ENCODE measurements at regions not wholly inside any gene's neighbourhood (a gene's known extent, or its start where the extent isn't known, plus 50 kb on each side); places are given as distances from the start of the nearest gene placed in this dataset.

GRCh38 chr16:54525104-54525503 lies 238.5 kb upstream of the IRX3 start:
- DNase-seq (ENCODE audit: low read depth, low spot score), result no peak
- Histone ChIP-seq H3K36me3 (ENCODE audit: control insufficient read depth, insufficient read depth, low read length) (no peaks in the 10 kb centered on the region), H3K27ac (ENCODE audit: low read length) (no peak overlapping the region), H3K27me3 (ENCODE audit: control insufficient read depth, insufficient read depth, low read length) (no peaks in the 10 kb centered on the region), H3K4me1 (ENCODE audit: control insufficient read depth, insufficient read depth, low read length) (no peaks in the 10 kb centered on the region), H3K4me3 (ENCODE audit: low read length) (no peak overlapping the region), H3K9me3 (ENCODE audit: control insufficient read depth, insufficient read depth, low read length) (no peaks in the 10 kb centered on the region; the same call in 1 of the 2 replicates)
- no CpG with 5 or more reads among the region's 4 CpGs for WGBS (ENCODE audit: insufficient coverage, insufficient read length)

- H3K4me3 ChIP-seq (ENCODE audit: low read length), result no peak overlapping the region
- DNase-seq (ENCODE audit: low read depth, low spot score), result no peak
- H3K4me1 ChIP-seq (ENCODE audit: control insufficient read depth, insufficient read depth, low read length), result no peaks in the 10 kb centered on the region
- H3K27me3 ChIP-seq (ENCODE audit: control insufficient read depth, insufficient read depth, low read length), result no peaks in the 10 kb centered on the region
- H3K27ac ChIP-seq (ENCODE audit: low read length), result no peak overlapping the region
- WGBS (ENCODE audit: insufficient coverage, insufficient read length), result no CpG with 5 or more reads among the region's 5 CpGs
- no peaks in the 10 kb centered on the region; the same call in 1 of the 2 replicates for H3K9me3 ChIP-seq (ENCODE audit: control insufficient read depth, insufficient read depth, low read length)
- H3K36me3 ChIP-seq (ENCODE audit: control insufficient read depth, insufficient read depth, low read length), result no peaks in the 10 kb centered on the region
Measured at GRCh38 chr16:54522584-54522983, 236.0 kb upstream of the IRX3 start.

GRCh38 chr16:54521327-54521726 lies 234.7 kb upstream of the IRX3 start:
- Histone ChIP-seq H3K9me3 (ENCODE audit: control insufficient read depth, insufficient read depth, low read length) (no peaks in the 10 kb centered on the region; the same call in 1 of the 2 replicates), H3K27me3 (ENCODE audit: control insufficient read depth, insufficient read depth, low read length) (no peaks in the 10 kb centered on the region), H3K27ac (ENCODE audit: low read length) (no peak overlapping the region), H3K4me1 (ENCODE audit: control insufficient read depth, insufficient read depth, low read length) (no peaks in the 10 kb centered on the region), H3K4me3 (ENCODE audit: low read length) (no peak overlapping the region), H3K36me3 (ENCODE audit: control insufficient read depth, insufficient read depth, low read length) (no peaks in the 10 kb centered on the region)
- DNase-seq (ENCODE audit: low read depth, low spot score), result no peak
- WGBS (ENCODE audit: insufficient coverage, insufficient read length), result no CpG with 5 or more reads among the region's 2 CpGs

GRCh38 chr16:54519161-54519695 lies 232.6 kb upstream of the IRX3 start:
- Histone ChIP-seq H3K4me1 (ENCODE audit: control insufficient read depth, insufficient read depth, low read length) (no peaks in the 10 kb centered on the region), H3K36me3 (ENCODE audit: control insufficient read depth, insufficient read depth, low read length) (no peaks in the 10 kb centered on the region), H3K4me3 (ENCODE audit: low read length) (no peak overlapping the region), H3K27me3 (ENCODE audit: control insufficient read depth, insufficient read depth, low read length) (no peaks in the 10 kb centered on the region), H3K9me3 (ENCODE audit: control insufficient read depth, insufficient read depth, low read length) (no peaks in the 10 kb centered on the region), H3K27ac (ENCODE audit: low read length) (no peak overlapping the region)
- WGBS (ENCODE audit: insufficient coverage, insufficient read length), result no CpG with 5 or more reads among the region's 4 CpGs
- no peak for DNase-seq (ENCODE audit: low read depth, low spot score)

- no peak for DNase-seq (ENCODE audit: low read depth, low spot score)
- no peaks in the 10 kb centered on the region for H3K27me3 ChIP-seq (ENCODE audit: control insufficient read depth, insufficient read depth, low read length)
- WGBS (ENCODE audit: insufficient coverage, insufficient read length), result no CpG with 5 or more reads among the region's 6 CpGs
- no peak overlapping the region for H3K27ac ChIP-seq (ENCODE audit: low read length)
- no peak overlapping the region for H3K4me3 ChIP-seq (ENCODE audit: low read length)
- no peaks in the 10 kb centered on the region for H3K4me1 ChIP-seq (ENCODE audit: control insufficient read depth, insufficient read depth, low read length)
- H3K9me3 ChIP-seq (ENCODE audit: control insufficient read depth, insufficient read depth, low read length), result no peaks in the 10 kb centered on the region
- no peaks in the 10 kb centered on the region for H3K36me3 ChIP-seq (ENCODE audit: control insufficient read depth, insufficient read depth, low read length)
Measured at GRCh38 chr16:54517181-54517580, 230.6 kb upstream of the IRX3 start.

- no peak overlapping the region for H3K4me3 ChIP-seq (ENCODE audit: low read length)
- WGBS (ENCODE audit: insufficient coverage, insufficient read length), result no CpG with 5 or more reads among the region's 16 CpGs
- H3K4me1 ChIP-seq (ENCODE audit: control insufficient read depth, insufficient read depth, low read length), result no peaks in the 10 kb centered on the region
- no peaks in the 10 kb centered on the region for H3K36me3 ChIP-seq (ENCODE audit: control insufficient read depth, insufficient read depth, low read length)
- H3K27ac ChIP-seq (ENCODE audit: low read length), result no peak overlapping the region
- no peaks in the 10 kb centered on the region for H3K9me3 ChIP-seq (ENCODE audit: control insufficient read depth, insufficient read depth, low read length)
- H3K27me3 ChIP-seq (ENCODE audit: control insufficient read depth, insufficient read depth, low read length), result no peaks in the 10 kb centered on the region
- no peak for DNase-seq (ENCODE audit: low read depth, low spot score)
Measured at GRCh38 chr16:54512467-54512995, 225.9 kb upstream of the IRX3 start.

GRCh38 chr16:54511222-54511731 lies 224.7 kb upstream of the IRX3 start:
- Histone ChIP-seq H3K27me3 (ENCODE audit: control insufficient read depth, insufficient read depth, low read length) (no peaks in the 10 kb centered on the region), H3K36me3 (ENCODE audit: control insufficient read depth, insufficient read depth, low read length) (no peaks in the 10 kb centered on the region), H3K4me1 (ENCODE audit: control insufficient read depth, insufficient read depth, low read length) (no peaks in the 10 kb centered on the region), H3K27ac (ENCODE audit: low read length) (no peak overlapping the region), H3K9me3 (ENCODE audit: control insufficient read depth, insufficient read depth, low read length) (no peaks in the 10 kb centered on the region), H3K4me3 (ENCODE audit: low read length) (no peak overlapping the region)
- no peak for DNase-seq (ENCODE audit: low read depth, low spot score)
- no CpG with 5 or more reads among the region's 3 CpGs for WGBS (ENCODE audit: insufficient coverage, insufficient read length)

GRCh38 chr16:54510685-54511221 lies 224.2 kb upstream of the IRX3 start:
- H3K9me3 ChIP-seq (ENCODE audit: control insufficient read depth, insufficient read depth, low read length), result no peaks in the 10 kb centered on the region
- no peaks in the 10 kb centered on the region for H3K36me3 ChIP-seq (ENCODE audit: control insufficient read depth, insufficient read depth, low read length)
- no peaks in the 10 kb centered on the region for H3K27me3 ChIP-seq (ENCODE audit: control insufficient read depth, insufficient read depth, low read length)
- DNase-seq (ENCODE audit: low read depth, low spot score), result no peak
- H3K4me3 ChIP-seq (ENCODE audit: low read length), result no peak overlapping the region
- no CpG with 5 or more reads among the region's 10 CpGs for WGBS (ENCODE audit: insufficient coverage, insufficient read length)
- no peaks in the 10 kb centered on the region for H3K4me1 ChIP-seq (ENCODE audit: control insufficient read depth, insufficient read depth, low read length)
- H3K27ac ChIP-seq (ENCODE audit: low read length), result no peak overlapping the region

- H3K4me1 ChIP-seq (ENCODE audit: control insufficient read depth, insufficient read depth, low read length), result no peaks in the 10 kb centered on the region; the same call in 1 of the 2 replicates
- H3K9me3 ChIP-seq (ENCODE audit: control insufficient read depth, insufficient read depth, low read length), result no peaks in the 10 kb centered on the region
- no peaks in the 10 kb centered on the region for H3K27me3 ChIP-seq (ENCODE audit: control insufficient read depth, insufficient read depth, low read length)
- H3K27ac ChIP-seq (ENCODE audit: low read length), result no peak overlapping the region
- no CpG with 5 or more reads among the region's 11 CpGs for WGBS (ENCODE audit: insufficient coverage, insufficient read length)
- DNase-seq (ENCODE audit: low read depth, low spot score), result no peak
- H3K36me3 ChIP-seq (ENCODE audit: control insufficient read depth, insufficient read depth, low read length), result no peaks in the 10 kb centered on the region
- H3K4me3 ChIP-seq (ENCODE audit: low read length), result no peak overlapping the region
Measured at GRCh38 chr16:54509456-54509855, 222.9 kb upstream of the IRX3 start.

- WGBS (ENCODE audit: insufficient coverage, insufficient read length), result no CpG with 5 or more reads among the region's 12 CpGs
- no peak overlapping the region for H3K27ac ChIP-seq (ENCODE audit: low read length)
- no peak for DNase-seq (ENCODE audit: low read depth, low spot score)
- H3K27me3 ChIP-seq (ENCODE audit: control insufficient read depth, insufficient read depth, low read length), result no peaks in the 10 kb centered on the region
- H3K4me3 ChIP-seq (ENCODE audit: low read length), result no peak overlapping the region
- no peaks in the 10 kb centered on the region for H3K9me3 ChIP-seq (ENCODE audit: control insufficient read depth, insufficient read depth, low read length)
- H3K36me3 ChIP-seq (ENCODE audit: control insufficient read depth, insufficient read depth, low read length), result no peaks in the 10 kb centered on the region
- no peaks in the 10 kb centered on the region; the same call in 1 of the 2 replicates for H3K4me1 ChIP-seq (ENCODE audit: control insufficient read depth, insufficient read depth, low read length)
Measured at GRCh38 chr16:54508351-54508750, 221.8 kb upstream of the IRX3 start.

Measured in iPS DF 6.9 (cell line).